Activated naive CD8-positive, alpha-beta T cell treated with anti-CD3 and anti-CD28 coated beads, Interleukin-2, amount 10 ng/mL, durations not matched to agents 7 days and 5 days (primary cell): ENCODE measurements at regions not wholly inside any gene's neighbourhood (a gene's known extent, or its start where the extent isn't known, plus 50 kb on each side); places are given as distances from the start of the nearest gene placed in this dataset.

Source experiments
- ATAC-seq: fragments of 150-1000 bp; cut with Tn5 transposase; one replicate; pipeline ENCODE4 v1.10.0; 2021; ENCODE audit warnings: low read depth, moderate library complexity
- POLR2A ChIA-PET: fragments of 350-600 bp; sonication (Branson Sonifier 250); formaldehyde crosslinking; loops from one replicate; lab custom pipeline; 2021; ENCODE audit warnings: antibody characterized with exemption; lab: Charles Lee
- DNase-seq: peaks from one replicate; pipeline ENCODE4 v3.0.0; 2021
- H3K27ac Mint-ChIP-seq: one replicate; pipeline ENCODE4 v1.8.0; 2022; ENCODE audit warnings: mild to moderate bottlenecking, mixed read lengths
- H3K27me3 Mint-ChIP-seq: one replicate; pipeline ENCODE4 v1.8.0; 2022; ENCODE audit warnings: mild to moderate bottlenecking, moderate library complexity, mixed read lengths
- H3K36me3 Mint-ChIP-seq: one replicate; pipeline ENCODE4 v1.8.0; 2021; ENCODE audit warnings: mild to moderate bottlenecking, mixed read lengths
- H3K4me1 Mint-ChIP-seq: one replicate; pipeline ENCODE4 v1.8.0; 2021; ENCODE audit warnings: mixed read lengths
- H3K4me3 Mint-ChIP-seq: one replicate; pipeline ENCODE4 v1.8.0; 2022; ENCODE audit warnings: mild to moderate bottlenecking, moderate library complexity, mixed read lengths
- H3K9me3 Mint-ChIP-seq: one replicate; pipeline ENCODE4 v1.8.0; 2021; ENCODE audit warnings: mixed read lengths

- DNase-seq, result no peak
- POLR2A ChIA-PET, result interaction anchor here (0.6 to 2.0 kb wide), 3 partner anchors 9 to 53 kb away, joined by 4 to 7 read pairs (median 4); no protein-coding TSS in a partner anchor
Measured at GRCh38 chr14:76974365-76974764, 54.1 kb downstream of the IRF2BPL start.

DNA sequence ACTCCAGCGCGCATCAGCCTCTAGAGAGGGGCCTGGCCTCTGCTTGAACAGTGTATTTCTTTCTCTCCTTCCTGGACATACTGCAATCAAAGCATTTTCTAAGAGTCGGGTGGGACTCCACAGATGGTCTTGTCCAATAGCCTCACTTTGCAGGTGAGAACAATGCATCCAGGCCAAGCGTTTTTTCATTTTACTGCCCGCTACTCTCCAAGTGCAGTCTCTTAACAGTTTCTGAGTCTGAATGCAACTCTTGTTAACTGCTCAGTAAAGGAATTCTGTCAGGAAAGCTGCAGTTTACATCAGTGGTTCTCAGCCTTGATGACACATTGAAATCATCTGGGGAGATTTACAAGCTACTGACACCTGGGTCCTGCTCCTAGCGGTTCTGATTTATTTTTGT lies 57.0 kb downstream of the IRF2BPL start:
- no peak overlapping the region for H3K27ac Mint-ChIP-seq
- H3K4me1 Mint-ChIP-seq, result peaks cover 17% of the 10 kb centered on the region
- H3K9me3 Mint-ChIP-seq, result no peaks in the 10 kb centered on the region
- H3K36me3 Mint-ChIP-seq, result peaks cover 3% of the 10 kb centered on the region
- no peaks in the 10 kb centered on the region for H3K27me3 Mint-ChIP-seq
- no peak for DNase-seq
- no peak for ATAC-seq
- no peak overlapping the region for H3K4me3 Mint-ChIP-seq
- POLR2A ChIA-PET, result interaction anchor here (2.9 kb wide), 1 partner anchor 9 kb away, joined by 11 read pairs; no protein-coding TSS in a partner anchor

More at GRCh38 chr14:76974365-76974764, 54.1 kb downstream of the IRF2BPL start:
- no peak for ATAC-seq
- H3K4me1 Mint-ChIP-seq, result peaks cover 28% of the 10 kb centered on the region
- H3K36me3 Mint-ChIP-seq, result no peaks in the 10 kb centered on the region
- H3K27me3 Mint-ChIP-seq, result no peaks in the 10 kb centered on the region
- H3K9me3 Mint-ChIP-seq, result no peaks in the 10 kb centered on the region
- no peak overlapping the region for H3K4me3 Mint-ChIP-seq
- H3K27ac Mint-ChIP-seq, result no peak overlapping the region

DNA sequence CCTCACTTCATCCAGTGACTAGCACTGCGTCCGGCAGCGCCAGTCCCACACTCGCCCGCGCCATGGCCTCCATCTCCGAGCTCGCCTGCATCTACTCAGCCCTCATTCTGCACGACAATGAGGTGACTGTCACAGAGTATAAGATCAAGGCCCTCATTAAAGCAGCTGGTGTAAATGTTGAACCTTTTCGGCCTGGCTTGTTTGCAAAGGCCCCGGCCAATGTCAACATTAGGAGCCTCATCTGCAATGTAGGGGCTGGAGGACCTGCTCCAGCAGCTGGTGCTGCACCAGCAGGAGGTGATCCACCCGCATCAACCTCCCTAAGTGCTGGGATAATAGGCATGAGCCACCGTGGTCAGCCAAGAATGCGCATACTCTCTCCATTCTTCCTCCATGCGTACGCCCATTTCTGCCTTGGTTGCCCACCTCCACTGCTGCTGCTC lies 59.9 kb downstream of the IRF2BPL start:
- H3K9me3 Mint-ChIP-seq, result no peaks in the 10 kb centered on the region
- H3K4me1 Mint-ChIP-seq, result peaks cover 22% of the 10 kb centered on the region
- POLR2A ChIA-PET, result interaction anchor here (0.5 to 11.1 kb wide), 3 partner anchors 9 to 61 kb away, joined by 3 to 238 read pairs (median 6); partner anchors contain the start of gene IRF2BPL
- H3K4me3 Mint-ChIP-seq, result no peak overlapping the region
- no peaks in the 10 kb centered on the region for H3K27me3 Mint-ChIP-seq
- H3K36me3 Mint-ChIP-seq, result peaks cover 3% of the 10 kb centered on the region
- ATAC-seq (no peak), DNase-seq (no peak)
- H3K27ac Mint-ChIP-seq, result no peak overlapping the region

GRCh38 chr14:76967788-76968187 lies 60.7 kb downstream of the IRF2BPL start:
- H3K27ac Mint-ChIP-seq, result no peak overlapping the region
- no peak for ATAC-seq
- H3K4me3 Mint-ChIP-seq, result no peak overlapping the region
- DNase-seq, result no peak
- H3K36me3 Mint-ChIP-seq, result peaks cover 3% of the 10 kb centered on the region
- no peaks in the 10 kb centered on the region for H3K27me3 Mint-ChIP-seq
- POLR2A ChIA-PET, result interaction anchor here (1.7 to 11.1 kb wide), 2 partner anchors 10 to 62 kb away, joined by 6 to 238 read pairs; partner anchors contain the start of gene IRF2BPL
- no peaks in the 10 kb centered on the region for H3K9me3 Mint-ChIP-seq
- H3K4me1 Mint-ChIP-seq, result peaks cover 29% of the 10 kb centered on the region

DNA sequence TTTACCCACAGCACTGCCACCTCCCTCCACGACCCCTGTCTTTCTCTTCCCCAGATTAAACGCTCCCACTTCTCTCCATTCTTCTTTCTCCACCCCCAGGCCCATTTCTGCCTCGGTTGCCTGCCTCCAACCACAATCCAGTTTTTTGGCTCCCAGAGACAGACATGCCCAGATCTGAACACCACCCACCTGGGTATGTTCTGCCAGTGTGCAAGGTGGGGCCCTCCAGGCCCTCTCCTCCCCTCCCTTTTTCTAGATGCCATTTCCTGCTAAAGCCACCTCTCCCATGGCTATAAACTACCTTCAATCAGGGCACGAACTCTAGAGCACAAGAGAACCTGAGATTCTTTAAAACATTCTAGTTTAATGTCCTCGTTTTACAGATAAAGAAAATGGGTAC lies 63.3 kb downstream of the IRF2BPL start:
- Mint-ChIP-seq H3K27ac (peak overlapping the region; percentile 87), H3K36me3 (peaks cover 3% of the 10 kb centered on the region), H3K27me3 (no peaks in the 10 kb centered on the region), H3K4me3 (peak overlapping the region; percentile 77), H3K9me3 (no peaks in the 10 kb centered on the region), H3K4me1 (peaks cover 54% of the 10 kb centered on the region)
- DNase-seq (no peak), ATAC-seq (no peak)
- POLR2A ChIA-PET, result interaction anchor here (11.1 kb wide), 1 partner anchor 65 kb away, joined by 238 read pairs; the partner anchor contains the start of gene IRF2BPL

- POLR2A ChIA-PET, result interaction anchor here (0.7 to 11.1 kb wide), 2 partner anchors 9 to 65 kb away, joined by 5 to 238 read pairs; partner anchors contain the start of gene IRF2BPL
Measured at GRCh38 chr14:76964695-76965094, 63.8 kb downstream of the IRF2BPL start.

DNA sequence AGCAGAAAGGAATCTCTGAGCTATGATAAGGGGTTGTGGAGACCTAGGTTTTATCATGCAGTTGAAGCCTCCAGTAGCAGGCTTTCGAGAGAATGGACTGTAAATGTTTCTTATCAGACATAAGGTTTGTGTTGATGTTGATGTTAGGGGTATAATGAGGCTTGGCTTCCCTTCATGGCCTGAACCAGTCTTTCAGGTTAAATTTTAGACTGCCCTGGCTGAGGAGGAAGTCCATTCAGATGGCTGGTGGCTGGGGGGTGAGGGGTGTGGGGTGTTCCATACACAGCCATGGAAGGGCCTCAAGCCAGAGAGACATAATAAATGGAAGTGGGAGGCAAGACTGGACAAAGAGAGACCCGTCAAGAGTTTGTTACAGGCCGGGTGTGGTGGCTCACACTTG lies 65.1 kb downstream of the IRF2BPL start:
- peaks cover 3% of the 10 kb centered on the region for H3K36me3 Mint-ChIP-seq
- H3K4me1 Mint-ChIP-seq, result peaks cover 67% of the 10 kb centered on the region
- no peaks in the 10 kb centered on the region for H3K27me3 Mint-ChIP-seq
- peak overlapping the region; percentile 83 for H3K4me3 Mint-ChIP-seq
- H3K27ac Mint-ChIP-seq, result peak overlapping the region; percentile 98
- POLR2A ChIA-PET, result interaction anchor here (2.5 to 11.1 kb wide), 6 partner anchors 8 to 77 kb away, joined by 11 to 238 read pairs (median 34); partner anchors contain the start of gene IRF2BPL
- no peak for DNase-seq
- no peaks in the 10 kb centered on the region for H3K9me3 Mint-ChIP-seq
- no peak for ATAC-seq

More at GRCh38 chr14:76964695-76965094, 63.8 kb downstream of the IRF2BPL start:
- DNase-seq, result no peak
- Mint-ChIP-seq H3K27ac (peak overlapping the region; percentile 87), H3K9me3 (no peaks in the 10 kb centered on the region), H3K36me3 (peaks cover 3% of the 10 kb centered on the region), H3K4me3 (peak overlapping the region; percentile 53), H3K4me1 (peaks cover 57% of the 10 kb centered on the region), H3K27me3 (no peaks in the 10 kb centered on the region)
- peak; percentile 32 for ATAC-seq

DNA sequence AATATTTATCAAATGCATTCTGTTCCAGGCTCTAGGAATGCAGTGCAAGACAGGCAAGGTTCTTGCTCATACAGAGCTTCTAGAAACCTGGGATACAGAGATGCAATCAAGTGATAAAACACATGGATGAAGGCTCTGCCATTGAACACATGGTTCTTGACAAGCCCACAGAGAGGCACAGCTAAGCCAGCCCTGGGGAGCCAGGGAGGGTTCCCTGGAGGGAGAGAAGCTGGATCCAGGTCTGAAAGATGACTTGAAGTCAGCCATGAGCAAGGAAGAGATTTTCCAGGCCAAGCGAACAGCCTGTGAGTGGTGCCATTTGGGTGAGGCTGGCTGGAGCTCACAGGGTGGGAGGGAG lies 66.2 kb downstream of the IRF2BPL start:
- H3K4me3 Mint-ChIP-seq, result peak overlapping the region; percentile 83
- H3K9me3 Mint-ChIP-seq, result no peaks in the 10 kb centered on the region
- peaks cover 3% of the 10 kb centered on the region for H3K36me3 Mint-ChIP-seq

DNA sequence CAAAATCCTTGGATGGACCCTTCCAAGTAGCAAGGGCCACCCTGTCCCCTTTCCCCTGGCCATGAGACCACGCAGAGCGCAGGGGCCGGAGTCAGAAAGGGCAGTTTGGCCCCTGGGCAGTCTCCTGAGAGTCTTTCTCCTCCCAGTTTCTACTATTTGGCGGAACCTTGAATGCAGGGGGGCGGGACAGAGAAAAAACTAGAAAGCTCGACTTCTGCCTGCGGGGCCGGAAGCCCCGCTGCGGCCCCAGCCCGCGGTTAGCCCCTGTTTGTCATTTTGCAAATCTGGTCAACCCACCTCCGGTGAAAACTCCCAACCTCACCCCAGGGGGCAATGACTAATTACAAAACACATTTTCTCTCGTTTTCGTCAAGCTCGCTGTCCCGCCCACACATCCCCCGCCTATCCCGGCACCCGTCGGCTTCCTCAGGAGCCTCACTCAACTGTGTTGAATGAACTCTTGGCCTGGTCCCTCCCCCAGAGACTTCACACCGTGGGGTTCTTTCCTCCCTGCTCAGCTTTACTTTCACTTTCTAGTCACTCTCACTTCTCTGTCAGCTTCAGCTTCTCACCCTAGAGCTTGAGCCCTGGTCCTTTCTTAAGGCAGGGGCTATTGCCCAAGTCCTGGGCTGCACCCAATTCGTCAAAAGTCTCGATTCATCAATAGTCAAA lies 66.7 kb downstream of the IRF2BPL start:
- Mint-ChIP-seq H3K36me3 (peaks cover under 1% of the 10 kb centered on the region), H3K4me1 (peaks cover 77% of the 10 kb centered on the region), H3K27ac (peak overlapping the region; percentile 98), H3K9me3 (no peaks in the 10 kb centered on the region), H3K4me3 (peak overlapping the region; percentile 83), H3K27me3 (no peaks in the 10 kb centered on the region)
- ATAC-seq, result peak; percentile 95
- DNase-seq, result peak; percentile 94
- POLR2A ChIA-PET, result interaction anchor here (0.6 to 11.1 kb wide), 22 partner anchors 9 to 99 kb away, joined by 3 to 238 read pairs (median 6); partner anchors contain the start of gene IRF2BPL

More for the DNA sequence above, 66.2 kb downstream of the IRF2BPL start:
- peaks cover 77% of the 10 kb centered on the region for H3K4me1 Mint-ChIP-seq
- POLR2A ChIA-PET, result interaction anchor here (0.6 to 11.1 kb wide), 20 partner anchors 9 to 99 kb away, joined by 3 to 238 read pairs (median 8); partner anchors contain the start of gene IRF2BPL
- H3K27me3 Mint-ChIP-seq, result no peaks in the 10 kb centered on the region
- peak; percentile 6 for ATAC-seq
- DNase-seq, result peak; percentile 51
- H3K27ac Mint-ChIP-seq, result peak overlapping the region; percentile 98

- peaks cover 80% of the 10 kb centered on the region for H3K4me1 Mint-ChIP-seq
- no peaks in the 10 kb centered on the region for H3K9me3 Mint-ChIP-seq
- DNase-seq, result no peak
- no peaks in the 10 kb centered on the region for H3K36me3 Mint-ChIP-seq
- peak overlapping the region; percentile 5 for H3K4me3 Mint-ChIP-seq
- no peaks in the 10 kb centered on the region for H3K27me3 Mint-ChIP-seq
- H3K27ac Mint-ChIP-seq, result peak overlapping the region; percentile 96
- no peak for ATAC-seq
- POLR2A ChIA-PET, result interaction anchor here (1.3 to 11.1 kb wide), 4 partner anchors 19 to 81 kb away, joined by 3 to 238 read pairs (median 9); partner anchors contain the start of gene IRF2BPL
Measured at GRCh38 chr14:76958980-76959710, 69.4 kb downstream of the IRF2BPL start.

- Mint-ChIP-seq H3K4me1 (peaks cover 78% of the 10 kb centered on the region), H3K27ac (peak overlapping the region; percentile 96), H3K4me3 (peak overlapping the region; percentile 15), H3K36me3 (no peaks in the 10 kb centered on the region), H3K27me3 (no peaks in the 10 kb centered on the region), H3K9me3 (no peaks in the 10 kb centered on the region)
- ATAC-seq (no peak), DNase-seq (no peak)
- POLR2A ChIA-PET, result interaction anchor here (0.5 to 11.1 kb wide), 10 partner anchors 11 to 82 kb away, joined by 3 to 238 read pairs (median 6); partner anchors contain the start of gene IRF2BPL
Measured at GRCh38 chr14:76958020-76958979, 70.2 kb downstream of the IRF2BPL start.
